ENCODE measurements at regions not wholly inside any gene's neighbourhood (a gene's known extent, or its start where the extent isn't known, plus 50 kb on each side); places are given as distances from the start of the nearest gene placed in this dataset.

- H3K4me3 ChIP-seq (ENCODE audit: low read length), result no peak overlapping the region
- H3K27me3 ChIP-seq (ENCODE audit: low read depth, low read length), result peaks cover 50% of the 10 kb centered on the region
- H3K4me2 ChIP-seq (ENCODE audit: low read length), result no peak overlapping the region
- no peak overlapping the region for H2AFZ ChIP-seq (ENCODE audit: low read depth, low read length)
- no peaks in the 10 kb centered on the region for H3K9me3 ChIP-seq (ENCODE audit: insufficient read depth, low read length)
- no peaks in the 10 kb centered on the region for H4K20me1 ChIP-seq (ENCODE audit: insufficient read depth, low read length)
- H3K4me1 ChIP-seq (ENCODE audit: low read length), result no peaks in the 10 kb centered on the region
- H3K79me2 ChIP-seq (ENCODE audit: low read length), result no peaks in the 10 kb centered on the region
- no peaks in the 10 kb centered on the region for H3K36me3 ChIP-seq (replicated peaks; ENCODE audit: low read depth, low read length)
- H3K27ac ChIP-seq (ENCODE audit: low read length), result no peak overlapping the region
- no peak overlapping the region for H3K9ac ChIP-seq (ENCODE audit: low read length)
- no peak for TF ChIP-seq EZH2phosphoT487 (IDR thresholded peaks at IDR 0.05; ENCODE audit: low read depth)
- TF ChIP-seq, protein P1, sequence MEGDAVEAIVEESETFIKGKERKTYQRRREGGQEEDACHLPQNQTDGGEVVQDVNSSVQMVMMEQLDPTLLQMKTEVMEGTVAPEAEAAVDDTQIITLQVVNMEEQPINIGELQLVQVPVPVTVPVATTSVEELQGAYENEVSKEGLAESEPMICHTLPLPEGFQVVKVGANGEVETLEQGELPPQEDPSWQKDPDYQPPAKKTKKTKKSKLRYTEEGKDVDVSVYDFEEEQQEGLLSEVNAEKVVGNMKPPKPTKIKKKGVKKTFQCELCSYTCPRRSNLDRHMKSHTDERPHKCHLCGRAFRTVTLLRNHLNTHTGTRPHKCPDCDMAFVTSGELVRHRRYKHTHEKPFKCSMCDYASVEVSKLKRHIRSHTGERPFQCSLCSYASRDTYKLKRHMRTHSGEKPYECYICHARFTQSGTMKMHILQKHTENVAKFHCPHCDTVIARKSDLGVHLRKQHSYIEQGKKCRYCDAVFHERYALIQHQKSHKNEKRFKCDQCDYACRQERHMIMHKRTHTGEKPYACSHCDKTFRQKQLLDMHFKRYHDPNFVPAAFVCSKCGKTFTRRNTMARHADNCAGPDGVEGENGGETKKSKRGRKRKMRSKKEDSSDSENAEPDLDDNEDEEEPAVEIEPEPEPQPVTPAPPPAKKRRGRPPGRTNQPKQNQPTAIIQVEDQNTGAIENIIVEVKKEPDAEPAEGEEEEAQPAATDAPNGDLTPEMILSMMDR (IDR thresholded peaks at IDR 0.05; ENCODE audit: low read depth, low read length), result no peak
Measured at GRCh38 chr20:40798066-40798465, 109.0 kb upstream of the MAFB start.

GRCh38 chr20:40802886-40803285 is 113.8 kb upstream of the MAFB start:
- H3K9me3 ChIP-seq (ENCODE audit: insufficient read depth, low read length), result no peaks in the 10 kb centered on the region

DNA sequence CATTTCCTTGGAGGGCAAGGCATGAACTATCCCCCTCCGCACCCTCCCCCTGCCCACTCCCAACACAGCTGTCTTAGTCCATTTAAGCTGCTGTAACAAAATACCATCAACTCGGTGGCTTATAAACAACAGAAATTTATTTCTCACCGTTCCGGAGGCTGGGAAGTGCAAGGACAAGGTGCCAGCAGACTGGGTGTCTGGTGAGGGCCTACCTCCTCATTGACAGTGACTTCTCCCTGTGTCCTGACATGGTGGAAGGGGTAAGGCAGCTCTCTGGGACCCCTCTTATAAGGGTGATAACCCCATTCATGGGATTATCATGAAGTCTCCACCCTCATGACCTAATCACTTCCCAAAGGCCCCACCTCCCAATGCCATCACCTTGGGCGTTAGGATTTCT is 114.3 kb upstream of the MAFB start:
- Histone ChIP-seq H3K9me3 (ENCODE audit: insufficient read depth, low read length) (no peaks in the 10 kb centered on the region), H3K4me2 (ENCODE audit: low read length) (no peak overlapping the region), H2AFZ (ENCODE audit: low read depth, low read length) (no peak overlapping the region), H4K20me1 (ENCODE audit: insufficient read depth, low read length) (no peaks in the 10 kb centered on the region), H3K79me2 (ENCODE audit: low read length) (no peaks in the 10 kb centered on the region), H3K36me3 (replicated peaks; ENCODE audit: low read depth, low read length) (no peaks in the 10 kb centered on the region), H3K27ac (ENCODE audit: low read length) (no peak overlapping the region), H3K27me3 (ENCODE audit: low read depth, low read length) (peaks cover 68% of the 10 kb centered on the region), H3K9ac (ENCODE audit: low read length) (no peak overlapping the region), H3K4me3 (ENCODE audit: low read length) (no peak overlapping the region), H3K4me1 (ENCODE audit: low read length) (no peaks in the 10 kb centered on the region)
- TF ChIP-seq, protein P1 (IDR thresholded peaks at IDR 0.05; ENCODE audit: low read depth, low read length), result no peak
- TF ChIP-seq EZH2phosphoT487 (IDR thresholded peaks at IDR 0.05; ENCODE audit: low read depth), result no peak

More at GRCh38 chr20:40802886-40803285, 113.8 kb upstream of the MAFB start:
- Histone ChIP-seq H2AFZ (ENCODE audit: low read depth, low read length) (no peak overlapping the region), H4K20me1 (ENCODE audit: insufficient read depth, low read length) (no peaks in the 10 kb centered on the region), H3K79me2 (ENCODE audit: low read length) (no peaks in the 10 kb centered on the region), H3K4me2 (ENCODE audit: low read length) (no peak overlapping the region), H3K36me3 (replicated peaks; ENCODE audit: low read depth, low read length) (no peaks in the 10 kb centered on the region), H3K4me1 (ENCODE audit: low read length) (no peaks in the 10 kb centered on the region), H3K4me3 (ENCODE audit: low read length) (no peak overlapping the region), H3K27me3 (ENCODE audit: low read depth, low read length) (peaks cover 63% of the 10 kb centered on the region), H3K27ac (ENCODE audit: low read length) (no peak overlapping the region), H3K9ac (ENCODE audit: low read length) (no peak overlapping the region)
- no peak for TF ChIP-seq EZH2phosphoT487 (IDR thresholded peaks at IDR 0.05; ENCODE audit: low read depth)
- TF ChIP-seq, protein P1 (IDR thresholded peaks at IDR 0.05; ENCODE audit: low read depth, low read length), result no peak

DNA sequence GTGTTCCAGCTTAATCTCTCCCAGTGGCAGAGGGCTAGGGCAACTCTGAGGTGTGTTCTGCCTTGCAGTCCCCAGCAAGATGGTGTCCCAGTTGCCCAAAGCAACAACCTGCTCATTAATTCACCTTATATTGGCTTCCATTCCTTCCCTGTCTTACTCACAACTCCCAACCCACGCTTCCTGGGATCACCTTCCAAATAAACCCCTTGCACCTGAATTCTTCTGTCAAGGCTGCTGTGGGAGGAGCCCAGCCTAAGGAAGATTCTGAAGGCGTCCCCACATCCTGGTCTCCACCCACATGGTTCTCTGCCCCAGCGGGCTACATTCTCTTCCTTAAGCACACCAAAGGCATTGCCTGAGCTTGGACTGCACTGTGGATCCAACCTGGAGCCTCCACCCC is 116.6 kb upstream of the MAFB start:
- H3K27me3 ChIP-seq (ENCODE audit: low read depth, low read length), result peaks cover 82% of the 10 kb centered on the region
- no peak overlapping the region for H3K27ac ChIP-seq (ENCODE audit: low read length)
- no peaks in the 10 kb centered on the region for H3K4me1 ChIP-seq (ENCODE audit: low read length)
- no peak overlapping the region for H3K9ac ChIP-seq (ENCODE audit: low read length)
- H3K79me2 ChIP-seq (ENCODE audit: low read length), result no peaks in the 10 kb centered on the region
- no peaks in the 10 kb centered on the region for H3K36me3 ChIP-seq (replicated peaks; ENCODE audit: low read depth, low read length)
- no peaks in the 10 kb centered on the region for H4K20me1 ChIP-seq (ENCODE audit: insufficient read depth, low read length)
- H3K4me3 ChIP-seq (ENCODE audit: low read length), result no peak overlapping the region
- TF ChIP-seq EZH2phosphoT487 (IDR thresholded peaks at IDR 0.05; ENCODE audit: low read depth), result no peak
- TF ChIP-seq, protein P1 (IDR thresholded peaks at IDR 0.05; ENCODE audit: low read depth, low read length), result no peak
- no peak overlapping the region for H3K4me2 ChIP-seq (ENCODE audit: low read length)
- no peaks in the 10 kb centered on the region for H3K9me3 ChIP-seq (ENCODE audit: insufficient read depth, low read length)
- no peak overlapping the region for H2AFZ ChIP-seq (ENCODE audit: low read depth, low read length)

Data from OCI-LY3 (cell line).